Activated CD8-positive, alpha-beta T cell treated with anti-CD3 and anti-CD28 coated beads, Interleukin-2, amount 10 ng/mL, durations not matched to agents 7 days and 5 days (primary cell): ENCODE measurements at regions not wholly inside any gene's neighbourhood (a gene's known extent, or its start where the extent isn't known, plus 50 kb on each side); places are given as distances from the start of the nearest gene placed in this dataset.
"Not testable (repeated sequence)": the region's sequence is repeated elsewhere in the genome, so short reads cannot be mapped to it uniquely, and the experiment has no call there.

Experiments
- ATAC-seq: fragments of 150-1000 bp; cut with Tn5 transposase; one replicate; pipeline ENCODE4 v1.10.0; 2021; ENCODE audit warnings: moderate library complexity
- CTCF ChIA-PET: fragments of 350-600 bp; sonication (Branson Sonifier 250); formaldehyde crosslinking; loops from one replicate; lab custom pipeline; 2021; ENCODE audit warnings: antibody characterized with exemption; lab: Charles Lee
- POLR2A ChIA-PET: fragments of 350-600 bp; sonication (Branson Sonifier 250); formaldehyde crosslinking; loops from one replicate; lab custom pipeline; 2021; ENCODE audit warnings: antibody characterized with exemption; lab: Charles Lee
- DNase-seq: peaks from one replicate; pipeline ENCODE4 v3.0.0-alpha.2; 2020
- H3K27ac Mint-ChIP-seq: one replicate; pipeline ENCODE4 v1.8.0; 2021; ENCODE audit warnings: mild to moderate bottlenecking, mixed read lengths
- H3K27me3 Mint-ChIP-seq: one replicate; pipeline ENCODE4 v1.8.0; 2021; ENCODE audit warnings: low read depth, mixed read lengths
- H3K36me3 Mint-ChIP-seq: one replicate; pipeline ENCODE4 v1.8.0; 2021; ENCODE audit warnings: low read depth, mixed read lengths
- H3K4me1 Mint-ChIP-seq: one replicate; pipeline ENCODE4 v1.8.0; 2021; ENCODE audit warnings: low read depth, mixed read lengths
- H3K4me3 Mint-ChIP-seq: one replicate; pipeline ENCODE4 v1.8.0; 2021; ENCODE audit warnings: mild to moderate bottlenecking, mixed read lengths
- H3K9me3 Mint-ChIP-seq: one replicate; pipeline ENCODE4 v1.8.0; 2022; ENCODE audit warnings: mixed read lengths; ENCODE audit not compliant: insufficient read depth

DNA sequence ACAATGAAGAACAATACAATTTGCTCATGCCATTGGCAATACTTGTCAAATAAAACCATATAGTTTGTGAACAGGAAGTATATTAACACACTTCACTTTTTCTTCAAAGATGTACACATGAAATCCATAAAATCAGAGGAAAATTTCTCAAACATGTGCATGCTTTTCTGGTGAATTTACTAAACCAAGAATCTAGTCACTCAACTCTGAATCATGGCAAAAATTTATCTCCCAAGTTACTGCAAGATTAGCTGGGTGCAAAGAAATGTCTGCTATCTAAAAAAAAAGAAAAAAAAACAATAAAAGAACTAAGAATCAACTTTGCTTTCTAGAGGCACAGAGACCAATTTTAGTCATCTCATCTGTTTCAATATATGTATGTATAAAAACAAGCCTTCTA, 419.2 kb downstream of the NR4A2 start:
- ChIA-PET POLR2A (no interaction called here), CTCF (no interaction called here)
- Mint-ChIP-seq H3K4me1 (no peaks in the 10 kb centered on the region), H3K27ac (no peak overlapping the region), H3K36me3 (no peaks in the 10 kb centered on the region), H3K4me3 (no peak overlapping the region), H3K9me3 (no peaks in the 10 kb centered on the region), H3K27me3 (no peaks in the 10 kb centered on the region)
- DNase-seq (no peak), ATAC-seq (no peak)

DNA sequence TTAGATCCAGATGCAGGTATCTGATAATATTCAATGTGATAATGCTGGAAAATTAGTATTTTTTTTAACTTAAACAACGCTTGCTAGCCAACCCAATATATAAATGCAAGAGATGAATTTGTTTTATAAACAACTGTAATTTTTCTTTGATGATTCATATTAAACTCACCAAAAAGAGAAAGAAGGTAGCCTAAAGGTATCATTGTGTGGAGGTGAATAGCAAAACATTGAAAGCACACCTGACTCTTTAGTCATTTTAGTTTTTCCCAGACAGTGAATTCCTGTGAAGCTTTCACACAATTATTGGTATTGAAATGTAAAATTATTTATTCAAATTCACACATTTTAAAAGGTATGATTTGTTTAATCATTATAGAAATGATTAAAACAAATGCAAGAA, 424.0 kb downstream of the NR4A2 start:
- Mint-ChIP-seq H3K27ac (no peak overlapping the region), H3K4me3 (no peak overlapping the region), H3K27me3 (no peaks in the 10 kb centered on the region), H3K36me3 (no peaks in the 10 kb centered on the region), H3K9me3 (no peaks in the 10 kb centered on the region), H3K4me1 (no peaks in the 10 kb centered on the region)
- ChIA-PET CTCF (no interaction called here), POLR2A (no interaction called here)
- ATAC-seq (no peak), DNase-seq (no peak)

DNA sequence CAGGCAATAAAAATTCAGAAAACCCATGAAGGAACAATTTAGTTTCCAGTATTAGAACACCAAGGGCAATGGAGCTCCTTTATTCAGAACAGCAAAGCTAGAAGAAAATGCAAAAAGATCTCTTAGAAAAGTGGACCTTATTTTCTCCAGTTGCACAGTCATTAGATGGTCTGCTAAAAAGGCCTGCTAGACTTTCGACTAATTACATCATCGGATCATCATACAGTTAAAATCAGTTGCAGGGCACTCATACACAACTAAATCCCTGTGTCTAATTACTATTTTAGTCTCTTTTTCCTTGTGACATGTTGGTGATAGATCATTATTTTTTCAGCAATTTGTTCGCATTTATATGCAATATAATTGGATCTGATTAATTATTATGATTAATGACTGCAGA, 425.3 kb downstream of the NR4A2 start:
- Mint-ChIP-seq H3K4me3 (no peak overlapping the region), H3K36me3 (no peaks in the 10 kb centered on the region), H3K9me3 (no peaks in the 10 kb centered on the region), H3K27ac (no peak overlapping the region), H3K4me1 (no peaks in the 10 kb centered on the region), H3K27me3 (no peaks in the 10 kb centered on the region)
- DNase-seq (no peak), ATAC-seq (no peak)
- CTCF ChIA-PET, result no interaction called here
- POLR2A ChIA-PET, result no interaction called here

DNA sequence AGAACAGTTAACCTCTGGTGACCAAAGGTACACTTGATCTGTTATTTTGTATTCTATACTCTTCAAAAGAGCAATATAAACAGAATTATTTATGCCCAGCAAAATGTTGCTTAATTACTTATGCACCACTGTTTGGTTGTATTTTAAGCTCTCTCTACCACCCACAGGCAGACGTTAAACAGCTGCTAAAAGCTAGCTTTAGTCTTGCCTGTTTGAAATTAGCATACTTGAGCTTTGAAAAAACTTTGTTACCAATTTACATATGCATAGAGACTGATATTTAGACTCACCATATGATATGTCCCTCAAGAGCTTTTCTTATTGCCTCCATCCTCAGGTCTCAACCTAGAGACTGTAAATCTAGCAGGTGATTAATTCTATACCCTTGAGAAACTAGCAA, 426.9 kb downstream of the NR4A2 start:
- Mint-ChIP-seq H3K4me1 (no peaks in the 10 kb centered on the region), H3K9me3 (no peaks in the 10 kb centered on the region), H3K27ac (no peak overlapping the region), H3K4me3 (no peak overlapping the region), H3K27me3 (no peaks in the 10 kb centered on the region), H3K36me3 (no peaks in the 10 kb centered on the region)
- ATAC-seq (no peak), DNase-seq (no peak)
- ChIA-PET CTCF (no interaction called here), POLR2A (no interaction called here)

DNA sequence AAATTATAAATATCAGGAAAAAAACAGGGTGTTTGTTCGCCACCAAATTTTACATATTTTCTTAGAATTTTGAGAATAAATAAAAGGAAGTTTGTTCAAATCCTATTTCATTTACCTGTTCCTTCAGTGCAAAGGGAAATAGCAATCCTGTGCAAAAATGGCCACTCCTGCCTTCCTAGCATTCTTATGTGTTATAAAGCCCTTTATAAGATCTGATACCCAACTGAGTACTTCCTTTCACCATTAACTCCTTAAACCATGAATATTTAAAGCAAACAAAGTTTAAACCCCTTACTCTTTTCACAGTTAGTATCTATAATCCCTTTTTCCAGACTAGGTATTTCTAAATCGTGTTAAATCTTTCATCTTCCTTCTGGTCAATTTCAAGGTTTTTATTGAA, 427.8 kb downstream of the NR4A2 start:
- no peaks in the 10 kb centered on the region for H3K27me3 Mint-ChIP-seq
- ChIA-PET CTCF (no interaction called here), POLR2A (no interaction called here)
- H3K27ac Mint-ChIP-seq, result no peak overlapping the region
- DNase-seq (no peak), ATAC-seq (no peak)
- no peaks in the 10 kb centered on the region for H3K4me1 Mint-ChIP-seq
- H3K4me3 Mint-ChIP-seq, result no peak overlapping the region
- H3K9me3 Mint-ChIP-seq, result no peaks in the 10 kb centered on the region
- H3K36me3 Mint-ChIP-seq, result no peaks in the 10 kb centered on the region

DNA sequence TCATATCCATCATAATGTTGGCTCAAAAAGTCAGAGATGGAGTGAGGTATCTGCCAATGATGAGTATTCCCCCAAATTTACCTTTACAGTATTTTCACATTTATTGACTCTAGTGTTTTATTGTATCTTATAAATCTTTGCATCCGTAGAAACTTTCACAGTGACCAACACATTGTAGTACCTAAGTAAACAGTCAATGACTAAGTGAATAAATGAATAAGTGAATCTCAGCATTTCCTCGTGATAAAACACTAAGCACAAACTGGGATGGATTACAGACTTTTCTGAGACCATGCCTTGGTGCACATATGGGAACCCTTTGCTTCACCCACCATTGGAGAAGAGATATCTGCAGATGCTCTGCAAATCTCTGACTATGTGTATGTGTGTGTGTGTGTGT, 429.9 kb downstream of the NR4A2 start:
- no peaks in the 10 kb centered on the region for H3K27me3 Mint-ChIP-seq
- POLR2A ChIA-PET, result no interaction called here
- no peak overlapping the region for H3K4me3 Mint-ChIP-seq
- H3K9me3 Mint-ChIP-seq, result no peaks in the 10 kb centered on the region
- DNase-seq (no peak), ATAC-seq (no peak)
- CTCF ChIA-PET, result no interaction called here
- no peaks in the 10 kb centered on the region for H3K4me1 Mint-ChIP-seq
- no peak overlapping the region for H3K27ac Mint-ChIP-seq
- no peaks in the 10 kb centered on the region for H3K36me3 Mint-ChIP-seq

DNA sequence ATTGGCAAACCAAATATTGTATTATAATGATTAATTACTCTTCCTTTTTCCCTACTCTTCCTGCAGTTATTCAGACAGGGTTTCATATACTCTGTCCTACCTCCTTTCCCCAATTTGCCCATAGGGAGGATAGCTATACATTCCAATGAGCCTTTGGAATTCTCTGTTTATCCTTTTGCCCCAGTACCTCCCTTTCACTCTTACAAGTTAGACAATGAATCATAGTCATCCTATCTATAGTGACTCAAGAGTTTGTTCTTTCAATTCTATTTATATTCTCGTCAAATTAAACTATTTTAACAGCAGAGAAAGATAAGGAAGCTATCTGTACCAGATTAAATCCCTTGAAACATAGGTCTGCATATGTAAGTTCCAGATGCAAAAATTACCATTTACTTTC, 437.5 kb downstream of the NR4A2 start:
- ChIA-PET POLR2A (no interaction called here), CTCF (no interaction called here)
- H3K4me3 Mint-ChIP-seq, result no peak overlapping the region
- H3K27ac Mint-ChIP-seq, result no peak overlapping the region
- H3K36me3 Mint-ChIP-seq, result no peaks in the 10 kb centered on the region
- H3K27me3 Mint-ChIP-seq, result no peaks in the 10 kb centered on the region
- no peak for DNase-seq
- H3K4me1 Mint-ChIP-seq, result no peaks in the 10 kb centered on the region
- no peaks in the 10 kb centered on the region for H3K9me3 Mint-ChIP-seq
- ATAC-seq, result no peak

DNA sequence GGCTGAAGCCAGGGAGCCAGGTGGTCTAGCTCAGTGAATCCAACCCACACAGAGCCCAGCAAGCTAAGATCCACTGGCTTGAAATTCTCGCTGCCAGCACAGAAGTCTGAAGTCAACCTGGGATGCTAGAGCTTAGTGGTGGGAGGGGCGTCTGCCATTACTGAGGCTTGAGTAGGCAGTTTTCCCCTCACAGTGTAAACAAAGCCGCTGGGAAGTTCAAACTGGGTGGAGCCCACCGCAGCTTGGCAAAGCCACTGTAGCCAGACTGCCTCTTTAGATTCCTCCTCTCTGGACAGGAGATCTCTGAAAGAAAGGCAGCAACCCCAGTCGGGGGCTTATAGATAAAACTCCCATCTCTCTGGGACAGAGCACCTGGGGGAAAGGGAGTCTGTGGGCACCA, 452.1 kb downstream of the NR4A2 start:
- H3K27me3 Mint-ChIP-seq, H3K27ac Mint-ChIP-seq, H3K4me1 Mint-ChIP-seq, DNase-seq, CTCF ChIA-PET, H3K4me3 Mint-ChIP-seq, H3K36me3 Mint-ChIP-seq, ATAC-seq, POLR2A ChIA-PET: not testable (repeated sequence)
- H3K9me3 Mint-ChIP-seq, result peaks cover 11% of the 10 kb centered on the region

DNA sequence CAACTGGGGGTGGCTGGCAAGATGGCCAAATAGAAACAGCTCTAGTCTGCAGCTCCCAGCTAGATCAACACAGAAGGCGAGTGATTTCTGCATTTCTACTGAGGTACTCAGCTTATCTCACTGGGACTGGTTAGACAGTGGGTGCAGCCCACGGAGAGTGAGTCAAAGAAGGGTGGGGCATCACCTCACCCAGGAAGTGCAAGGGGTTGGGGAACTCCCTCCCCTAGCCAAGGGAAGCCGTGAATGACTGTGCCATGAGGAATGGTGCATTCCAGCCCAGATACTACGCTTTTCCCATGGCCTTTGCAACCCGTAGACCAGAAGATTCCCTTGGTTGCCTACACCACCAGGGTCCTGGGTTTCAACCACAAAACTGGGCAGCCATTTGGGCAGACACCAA, 452.6 kb downstream of the NR4A2 start:
- ATAC-seq, DNase-seq, H3K36me3 Mint-ChIP-seq, H3K27me3 Mint-ChIP-seq, CTCF ChIA-PET, POLR2A ChIA-PET, H3K4me1 Mint-ChIP-seq, H3K4me3 Mint-ChIP-seq, H3K27ac Mint-ChIP-seq: not testable (repeated sequence)
- H3K9me3 Mint-ChIP-seq, result peaks cover 11% of the 10 kb centered on the region

DNA sequence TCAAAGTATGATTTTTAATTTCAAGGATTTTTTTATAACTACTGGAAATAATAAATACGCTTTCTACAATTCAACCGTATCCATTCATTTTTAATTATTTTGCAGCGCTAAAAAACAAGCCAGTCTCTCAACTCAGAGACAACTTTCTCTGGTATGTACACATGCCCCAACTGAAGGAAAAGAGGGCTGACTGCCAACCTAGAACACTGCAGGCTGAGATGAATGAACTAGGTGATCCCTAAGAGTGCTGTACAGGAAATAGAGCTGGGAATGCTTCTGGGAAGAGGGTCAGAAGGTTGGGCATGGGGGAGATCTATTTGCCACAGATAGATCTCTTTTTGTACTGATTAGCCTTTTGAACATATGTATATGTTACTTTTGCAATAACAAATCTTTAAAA, 460.1 kb downstream of the NR4A2 start:
- Mint-ChIP-seq H3K36me3 (no peaks in the 10 kb centered on the region), H3K27ac (no peak overlapping the region), H3K27me3 (no peaks in the 10 kb centered on the region), H3K4me3 (no peak overlapping the region), H3K4me1 (no peaks in the 10 kb centered on the region), H3K9me3 (peaks cover 14% of the 10 kb centered on the region)
- ATAC-seq, result no peak
- POLR2A ChIA-PET, result no interaction called here
- DNase-seq, result no peak
- CTCF ChIA-PET, result no interaction called here

DNA sequence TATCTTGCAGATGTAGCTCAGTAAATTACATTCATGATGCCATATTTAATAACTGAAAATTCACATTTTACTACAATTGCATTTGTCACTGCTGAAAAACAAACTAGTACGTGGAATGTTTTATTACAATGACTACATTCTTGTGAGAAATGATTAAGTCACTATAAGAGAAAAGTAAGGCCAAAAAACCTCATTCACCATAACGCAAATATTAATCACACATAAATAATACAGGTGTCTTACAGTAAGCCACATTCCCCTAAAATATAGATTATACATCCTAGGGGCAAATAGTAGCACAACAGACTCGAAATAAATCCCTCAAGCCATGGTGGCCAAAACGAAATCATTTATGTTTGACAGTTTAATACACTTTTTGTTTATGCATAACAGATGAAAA, 460.6 kb downstream of the NR4A2 start:
- CTCF ChIA-PET, result no interaction called here
- H3K4me1 Mint-ChIP-seq, result no peaks in the 10 kb centered on the region
- H3K36me3 Mint-ChIP-seq, result no peaks in the 10 kb centered on the region
- H3K4me3 Mint-ChIP-seq, result no peak overlapping the region
- H3K9me3 Mint-ChIP-seq, result peaks cover 14% of the 10 kb centered on the region
- ATAC-seq, result no peak
- no peak for DNase-seq
- no peak overlapping the region for H3K27ac Mint-ChIP-seq
- POLR2A ChIA-PET, result no interaction called here
- H3K27me3 Mint-ChIP-seq, result no peaks in the 10 kb centered on the region

DNA sequence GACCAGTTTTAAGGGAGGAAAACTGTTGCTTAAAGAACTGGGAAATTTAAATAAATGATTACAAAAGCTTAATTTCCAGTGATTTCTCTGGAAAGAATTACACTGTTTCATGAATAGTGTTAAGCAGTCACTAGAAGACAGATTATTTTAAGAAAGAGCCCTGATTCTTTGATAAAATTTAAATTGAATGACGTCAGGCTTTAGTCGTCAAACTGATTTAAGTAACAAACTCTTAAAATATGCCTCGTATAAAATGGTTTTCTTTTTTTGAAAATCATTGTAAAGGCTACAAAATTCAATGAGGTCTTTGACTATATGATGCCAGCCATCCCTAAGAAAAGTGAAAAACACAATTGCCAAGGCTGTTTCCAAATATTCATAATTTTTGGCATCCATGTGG, 465.0 kb downstream of the NR4A2 start:
- CTCF ChIA-PET, result no interaction called here
- H3K4me1 Mint-ChIP-seq, result no peaks in the 10 kb centered on the region
- no peak overlapping the region for H3K27ac Mint-ChIP-seq
- no peaks in the 10 kb centered on the region for H3K36me3 Mint-ChIP-seq
- no peaks in the 10 kb centered on the region for H3K9me3 Mint-ChIP-seq
- H3K4me3 Mint-ChIP-seq, result no peak overlapping the region
- DNase-seq, result no peak
- no peaks in the 10 kb centered on the region for H3K27me3 Mint-ChIP-seq
- no peak for ATAC-seq
- POLR2A ChIA-PET, result no interaction called here

DNA sequence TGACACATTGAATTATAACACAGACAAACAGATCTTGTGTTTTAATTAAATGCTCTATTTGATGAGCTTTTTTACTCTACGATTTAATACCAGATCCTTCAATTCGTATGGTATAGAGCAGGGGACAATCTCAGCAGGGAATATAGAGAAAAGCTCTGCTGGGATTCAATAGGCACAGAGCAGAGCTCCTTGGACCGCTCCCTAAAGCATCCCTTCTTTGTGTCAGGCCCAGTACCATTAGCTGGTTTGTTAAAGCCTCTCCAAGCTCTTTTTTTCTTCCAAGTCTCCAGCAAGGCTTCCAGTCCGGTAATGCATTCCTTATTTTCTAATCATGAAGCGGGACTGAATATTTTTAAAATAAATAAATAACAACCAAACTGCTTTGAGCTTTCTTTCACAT, 466.0 kb downstream of the NR4A2 start:
- Mint-ChIP-seq H3K27ac (no peak overlapping the region), H3K4me3 (no peak overlapping the region), H3K9me3 (no peaks in the 10 kb centered on the region), H3K36me3 (no peaks in the 10 kb centered on the region), H3K27me3 (no peaks in the 10 kb centered on the region), H3K4me1 (no peaks in the 10 kb centered on the region)
- no peak for DNase-seq
- no peak for ATAC-seq
- ChIA-PET CTCF (no interaction called here), POLR2A (interaction anchor here (0.5 kb wide), 1 partner anchor 19 kb away, joined by 3 read pairs; no protein-coding TSS in a partner anchor)
